ENCODE measurements at regions not wholly inside any gene's neighbourhood (a gene's known extent, or its start where the extent isn't known, plus 50 kb on each side); places are given as distances from the start of the nearest gene placed in this dataset.

- TF ChIP-seq CTCF (IDR thresholded peaks at IDR 0.05) (no peak), POLR2A (IDR thresholded peaks at IDR 0.05) (no peak)
Observed at GRCh38 chrX:20414066-20414465, 147.4 kb upstream of the RPS6KA3 start.
